Breast epithelium (tissue), 3 donors: ENCODE measurements at regions not wholly inside any gene's neighbourhood (a gene's known extent, or its start where the extent isn't known, plus 50 kb on each side); places are given as distances from the start of the nearest gene placed in this dataset.

Experiments used
- CTCF ChIP-seq, 3 donors: fragments of 450-650 bp; IDR thresholded peaks; one replicate each; pipeline ENCODE4 v1.5.1; 2016 to 2017; ENCODE audit warnings: antibody characterized with exemption in 3 of 3, mild to moderate bottlenecking in 3 of 3, moderate library complexity in 3 of 3
- POLR2AphosphoS5 ChIP-seq, 3 donors: sonication (generic); formaldehyde crosslinking; IDR thresholded peaks; one replicate each; pipeline ENCODE4 v1.6.1; 2017; ENCODE audit warnings: antibody characterized with exemption in 3 of 3

GRCh38 chr16:85451641-85452363, 161.3 kb upstream of the GSE1 start:
- no peak for TF ChIP-seq CTCF (IDR thresholded peaks at IDR 0.05)
- TF ChIP-seq POLR2AphosphoS5 (IDR thresholded peaks at IDR 0.05) = no peak
